CD14-positive monocyte (primary cell): ENCODE measurements at regions not wholly inside any gene's neighbourhood (a gene's known extent, or its start where the extent isn't known, plus 50 kb on each side); places are given as distances from the start of the nearest gene placed in this dataset.

Experiments
- DNase-seq, 3 donors: peaks; one replicate each; pipeline ENCODE4 v3.0.0-alpha.2; 2011 to 2022
- H2AFZ ChIP-seq: 2 replicates; pipeline ENCODE4 v1.6.0; 2012; ENCODE audit warnings: mild to moderate bottlenecking, low read depth, low read length, inconsistent platforms; ENCODE audit not compliant: insufficient read depth, poor library complexity, severe bottlenecking
- H3K27ac ChIP-seq, 2 donors: 1 replicate in 1 of 2; 2 replicates in 1 of 2; pipeline ENCODE4 v1.5.1; 2012 to 2013; ENCODE audit warnings: low read length in 2 of 2, control low read depth in 1 of 2, inconsistent platforms in 1 of 2, low read depth in 1 of 2, mild to moderate bottlenecking in 1 of 2
- H3K27me3 ChIP-seq, 2 donors: one replicate each; pipeline versions ENCODE4 v1.6.0 to v1.6.1; 2011 to 2013; ENCODE audit warnings: low read length in 2 of 2; ENCODE audit not compliant: control insufficient read depth in 2 of 2, insufficient read depth in 2 of 2
- H3K36me3 ChIP-seq, 2 donors: replicated peaks in 1 of 2; 1 replicate in 1 of 2; 2 replicates in 1 of 2; pipeline versions ENCODE4 v1.5.1 to v1.6.1; 2012 to 2013; ENCODE audit warnings: low read length in 2 of 2, control low read depth in 1 of 2, inconsistent platforms in 1 of 2, mild to moderate bottlenecking in 1 of 2; ENCODE audit not compliant: insufficient read depth in 2 of 2, control insufficient read depth in 1 of 2
- H3K4me1 ChIP-seq, 2 donors: 1 replicate in 1 of 2; 2 replicates in 1 of 2; pipeline versions ENCODE4 v1.5.1 to v1.6.1; 2012 to 2013; ENCODE audit warnings: low read length in 2 of 2, control low read depth in 1 of 2, inconsistent platforms in 1 of 2, mild to moderate bottlenecking in 1 of 2, moderate library complexity in 1 of 2; ENCODE audit not compliant: insufficient read depth in 2 of 2, control insufficient read depth in 1 of 2
- H3K4me2 ChIP-seq: replicated peaks from 2 replicates; pipeline ENCODE3; 2012; ENCODE audit warnings: low read length, moderate library complexity, mild to moderate bottlenecking; ENCODE audit not compliant: poor library complexity, severe bottlenecking; ENCODE audit errors: extremely low read depth
- H3K4me3 ChIP-seq, 3 experiments: fragments of 200-600 bp in 1 of 3; sonication (generic) in 1 of 3; replicated peaks in 1 of 3; 1 replicate in 2 of 3; 2 replicates in 1 of 3; pipeline ENCODE4 v1.5.1; 2011 to 2013; ENCODE audit warnings: low read length in 3 of 3, mild to moderate bottlenecking in 3 of 3, control low read depth in 2 of 3, low read depth in 2 of 3, inconsistent platforms in 1 of 3, moderate library complexity in 1 of 3
- H3K79me2 ChIP-seq: 2 replicates; pipeline ENCODE4 v1.6.0; 2012; ENCODE audit warnings: mild to moderate bottlenecking, control low read depth, inconsistent platforms, low read length, moderate library complexity; ENCODE audit not compliant: insufficient read depth
- H3K9ac ChIP-seq: 2 replicates; pipeline ENCODE4 v1.6.0; 2017; ENCODE audit warnings: low read length, mild to moderate bottlenecking; ENCODE audit not compliant: insufficient read depth, poor library complexity, severe bottlenecking
- H3K9me3 ChIP-seq, 2 donors: replicated peaks in 1 of 2; 1 replicate in 1 of 2; 2 replicates in 1 of 2; pipeline versions ENCODE4 v1.5.1 to v1.6.1; 2012 to 2013; ENCODE audit warnings: low read length in 2 of 2, control low read depth in 1 of 2; ENCODE audit not compliant: control insufficient read depth in 1 of 2, insufficient read depth in 1 of 2
- H4K20me1 ChIP-seq: 2 replicates; pipeline ENCODE4 v1.6.0; 2012; ENCODE audit warnings: mild to moderate bottlenecking, low read length, control low read depth, moderate library complexity; ENCODE audit not compliant: insufficient read depth
- H3K27ac Mint-ChIP-seq, 7 donors: one replicate each; pipeline ENCODE4 v1.8.0; 2020; ENCODE audit warnings: mild to moderate bottlenecking in 7 of 7, mixed read lengths in 7 of 7, moderate library complexity in 6 of 7, inconsistent platforms in 2 of 7
- H3K27me3 Mint-ChIP-seq, 3 donors: one replicate each; pipeline ENCODE4 v1.8.0; 2021 to 2022; ENCODE audit warnings: low read depth in 3 of 3, mild to moderate bottlenecking in 3 of 3, mixed read lengths in 3 of 3, moderate library complexity in 3 of 3, inconsistent platforms in 1 of 3
- H3K36me3 Mint-ChIP-seq, 2 donors: one replicate each; pipeline ENCODE4 v1.8.0; 2020; ENCODE audit warnings: mixed read lengths in 2 of 2, inconsistent platforms in 1 of 2, mild to moderate bottlenecking in 1 of 2
- H3K4me1 Mint-ChIP-seq: one replicate; pipeline ENCODE4 v1.8.0; 2020; ENCODE audit warnings: mild to moderate bottlenecking, mixed read lengths
- H3K4me3 Mint-ChIP-seq, 2 donors: one replicate each; pipeline ENCODE4 v1.8.0; 2020; ENCODE audit warnings: mild to moderate bottlenecking in 2 of 2, mixed read lengths in 2 of 2, moderate library complexity in 1 of 2
- H3K9me3 Mint-ChIP-seq, 7 donors: one replicate each; pipeline ENCODE4 v1.8.0; 2020 to 2022; ENCODE audit warnings: mixed read lengths in 7 of 7, mild to moderate bottlenecking in 6 of 7, moderate library complexity in 6 of 7, inconsistent platforms in 2 of 7
- WGBS: methylation state at CpG from one replicate; pipeline ENCODE4 v1.1.5; 2013; ENCODE audit warnings: missing lambda C conversion rate; ENCODE audit not compliant: insufficient coverage; 5-methylcytosine and 5-hydroxymethylcytosine counted together
- intact Hi-C, 2 donors: fragments of 100-400 bp; cut with micrococcal nuclease; formaldehyde crosslinking; loops; one replicate each; pipeline versions ENCODE4 v1.15.0 to v1.15.1; 2023
- TF ChIP-seq, protein P1 (sequence below): fragments of 200-600 bp; IDR thresholded peaks from one replicate; pipeline ENCODE4 v1.8.0; 2022; ENCODE audit warnings: antibody characterized with exemption, mild to moderate bottlenecking

DNA sequence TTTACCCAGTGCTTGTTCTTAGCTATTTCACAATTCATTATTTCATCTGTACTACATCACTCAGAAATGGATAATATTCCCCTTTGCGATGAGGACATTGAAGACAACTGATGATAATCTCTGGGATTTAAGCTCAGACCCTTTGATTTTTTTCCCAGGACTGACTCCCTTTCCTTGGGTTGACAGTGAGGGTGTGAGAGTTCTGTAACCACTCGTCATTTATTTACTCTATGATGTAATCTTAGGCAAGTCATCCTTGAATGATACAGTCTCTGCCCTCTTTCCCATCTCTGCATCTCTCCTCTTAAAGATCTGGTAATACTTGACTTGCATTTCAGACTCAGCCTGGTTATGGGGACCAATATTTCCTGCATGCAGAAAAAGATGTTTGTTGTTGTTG, 1041.7 kb downstream of the AGBL1 start:
- no peak overlapping the region for H3K4me3 Mint-ChIP-seq
- H3K9me3 Mint-ChIP-seq: peaks cover 4 to 17% (median 8%) of the 10 kb centered on the region in 7 donors

DNA sequence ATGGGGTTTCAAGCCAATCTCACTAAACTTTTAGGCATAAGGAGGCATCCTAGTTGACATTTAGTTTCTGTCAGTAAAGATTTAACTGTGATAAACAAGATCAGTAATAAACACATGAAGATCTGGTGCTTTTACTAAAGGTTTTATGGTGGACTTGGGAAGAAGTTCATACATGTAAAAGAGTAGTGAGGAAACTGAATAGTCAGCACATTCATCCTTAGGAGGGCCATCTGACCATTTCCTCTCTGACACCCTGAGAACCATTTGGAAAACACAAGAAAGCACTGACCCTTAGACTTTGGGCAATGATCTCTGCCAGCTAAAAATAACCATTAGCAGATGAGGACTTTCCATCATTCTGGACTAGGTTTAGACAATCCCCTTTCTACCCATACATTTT, 1040.9 kb downstream of the AGBL1 start:
- no peak overlapping the region for H3K27ac ChIP-seq
- intact Hi-C loops: no loop called here

More for the DNA sequence above, 1041.7 kb downstream of the AGBL1 start:
- no peaks in the 10 kb centered on the region for H3K79me2 ChIP-seq
- Mint-ChIP-seq H3K4me1 (no peaks in the 10 kb centered on the region), H3K27ac (no peak overlapping the region), H3K27me3 (no peaks in the 10 kb centered on the region), H3K36me3 (no peaks in the 10 kb centered on the region)
- intact Hi-C loops: no loop called here
- no peak overlapping the region for H3K4me3 ChIP-seq
- H3K4me1 ChIP-seq: no peaks in the 10 kb centered on the region
- DNase-seq: no peak
- H4K20me1 ChIP-seq: no peaks in the 10 kb centered on the region
- no peak overlapping the region for H3K9ac ChIP-seq
- TF ChIP-seq, protein P1, sequence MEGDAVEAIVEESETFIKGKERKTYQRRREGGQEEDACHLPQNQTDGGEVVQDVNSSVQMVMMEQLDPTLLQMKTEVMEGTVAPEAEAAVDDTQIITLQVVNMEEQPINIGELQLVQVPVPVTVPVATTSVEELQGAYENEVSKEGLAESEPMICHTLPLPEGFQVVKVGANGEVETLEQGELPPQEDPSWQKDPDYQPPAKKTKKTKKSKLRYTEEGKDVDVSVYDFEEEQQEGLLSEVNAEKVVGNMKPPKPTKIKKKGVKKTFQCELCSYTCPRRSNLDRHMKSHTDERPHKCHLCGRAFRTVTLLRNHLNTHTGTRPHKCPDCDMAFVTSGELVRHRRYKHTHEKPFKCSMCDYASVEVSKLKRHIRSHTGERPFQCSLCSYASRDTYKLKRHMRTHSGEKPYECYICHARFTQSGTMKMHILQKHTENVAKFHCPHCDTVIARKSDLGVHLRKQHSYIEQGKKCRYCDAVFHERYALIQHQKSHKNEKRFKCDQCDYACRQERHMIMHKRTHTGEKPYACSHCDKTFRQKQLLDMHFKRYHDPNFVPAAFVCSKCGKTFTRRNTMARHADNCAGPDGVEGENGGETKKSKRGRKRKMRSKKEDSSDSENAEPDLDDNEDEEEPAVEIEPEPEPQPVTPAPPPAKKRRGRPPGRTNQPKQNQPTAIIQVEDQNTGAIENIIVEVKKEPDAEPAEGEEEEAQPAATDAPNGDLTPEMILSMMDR: no peak
- no peaks in the 10 kb centered on the region for H3K36me3 ChIP-seq
- H2AFZ ChIP-seq: no peak overlapping the region
- H3K9me3 ChIP-seq: peaks cover 4 to 16% of the 10 kb centered on the region in 2 donors
- H3K27me3 ChIP-seq: no peaks in the 10 kb centered on the region
- 100% methylated on average over 1 of the region's 2 CpGs for WGBS
- H3K27ac ChIP-seq: no peak overlapping the region
- no peak overlapping the region for H3K4me2 ChIP-seq

More for the DNA sequence above, 1040.9 kb downstream of the AGBL1 start:
- Histone ChIP-seq H3K4me2 (no peak overlapping the region), H4K20me1 (no peaks in the 10 kb centered on the region), H3K36me3 (no peaks in the 10 kb centered on the region), H2AFZ (no peak overlapping the region), H3K27me3 (no peaks in the 10 kb centered on the region), H3K9me3 (peaks cover 4 to 16% of the 10 kb centered on the region in 2 donors), H3K4me3 (no peak overlapping the region), H3K4me1 (no peaks in the 10 kb centered on the region), H3K79me2 (no peaks in the 10 kb centered on the region), H3K9ac (no peak overlapping the region)
- H3K9me3 Mint-ChIP-seq: peaks cover 4 to 14% (median 8%) of the 10 kb centered on the region in 7 donors
- no peak for DNase-seq
- no peak overlapping the region for H3K27ac Mint-ChIP-seq
- H3K4me3 Mint-ChIP-seq: no peak overlapping the region
- H3K36me3 Mint-ChIP-seq: no peaks in the 10 kb centered on the region
- H3K4me1 Mint-ChIP-seq: no peaks in the 10 kb centered on the region
- no peaks in the 10 kb centered on the region for H3K27me3 Mint-ChIP-seq
- TF ChIP-seq, protein P1: no peak
